ENCODE measurements at regions not wholly inside any gene's neighbourhood (a gene's known extent, or its start where the extent isn't known, plus 50 kb on each side); places are given as distances from the start of the nearest gene placed in this dataset.

- POLR2A ChIA-PET = no interaction called here
- Histone ChIP-seq H3K4me1 (ENCODE audit: insufficient read depth, low read length) (no peaks in the 10 kb centered on the region), H3K4me3 (ENCODE audit: low read length) (no peak overlapping the region), H3K36me3 (ENCODE audit: insufficient read depth, low read length) (no peaks in the 10 kb centered on the region), H3K27ac (ENCODE audit: low read depth in 1 of 2, low read length in 2 of 2) (no peak overlapping the region), H3K27me3 (ENCODE audit: control insufficient read depth in 1 of 2, insufficient read depth in 2 of 2, low read length in 2 of 2) (no peaks in the 10 kb centered on the region), H3K9me3 (ENCODE audit: control insufficient read depth in 1 of 2, insufficient read depth in 1 of 2, low read length in 2 of 2) (no peaks in the 10 kb centered on the region)
- no peaks in the 10 kb centered on the region for H3K36me3 Mint-ChIP-seq (ENCODE audit: low read depth)
- no peaks in the 10 kb centered on the region for H3K27me3 Mint-ChIP-seq
- H3K4me1 Mint-ChIP-seq (ENCODE audit: low read depth) = no peaks in the 10 kb centered on the region
- H3K27ac Mint-ChIP-seq = no peak overlapping the region
- no peak for DNase-seq
- no peak overlapping the region for H3K4me3 Mint-ChIP-seq
- intact Hi-C loops (cut with DNase I, micrococcal nuclease) = no loop called here
- CTCF ChIA-PET = no interaction called here
- no peak for ATAC-seq (ENCODE audit: poor library complexity)
- H3K9me3 Mint-ChIP-seq = no peaks in the 10 kb centered on the region
- TF ChIP-seq CTCF (IDR thresholded peaks at IDR 0.05) = no peak
Observed at GRCh38 chrX:94752434-94753169, 1078.6 kb downstream of the FAM133A start.

GRCh38 chrX:94758130-94758529 is 1084.1 kb downstream of the FAM133A start:
- H3K36me3 Mint-ChIP-seq (ENCODE audit: low read depth) = no peaks in the 10 kb centered on the region

GRCh38 chrX:94775640-94776039 is 1101.6 kb downstream of the FAM133A start:
- no peak for TF ChIP-seq CTCF (IDR thresholded peaks at IDR 0.05)
- no peaks in the 10 kb centered on the region for H3K9me3 ChIP-seq (ENCODE audit: control insufficient read depth in 1 of 2, insufficient read depth in 1 of 2, low read length in 2 of 2)
- Mint-ChIP-seq H3K4me3 (no peak overlapping the region), H3K36me3 (ENCODE audit: low read depth) (no peaks in the 10 kb centered on the region), H3K27ac (no peak overlapping the region), H3K27me3 (no peaks in the 10 kb centered on the region), H3K4me1 (ENCODE audit: low read depth) (no peaks in the 10 kb centered on the region), H3K9me3 (peaks cover 2% of the 10 kb centered on the region)
- no peak overlapping the region for H3K27ac ChIP-seq (ENCODE audit: low read depth in 1 of 2, low read length in 2 of 2)
- no peaks in the 10 kb centered on the region for H3K27me3 ChIP-seq (ENCODE audit: control insufficient read depth in 1 of 2, insufficient read depth in 2 of 2, low read length in 2 of 2)
- H3K36me3 ChIP-seq (ENCODE audit: insufficient read depth, low read length) = no peaks in the 10 kb centered on the region
- no peaks in the 10 kb centered on the region for H3K4me1 ChIP-seq (ENCODE audit: insufficient read depth, low read length)
- DNase-seq (no peak), ATAC-seq (ENCODE audit: poor library complexity) (no peak)
- ChIA-PET POLR2A (no interaction called here), CTCF (no interaction called here)
- intact Hi-C loops (cut with DNase I, micrococcal nuclease) = no loop called here
- H3K4me3 ChIP-seq (ENCODE audit: low read length) = no peak overlapping the region

More at GRCh38 chrX:94758130-94758529, 1084.1 kb downstream of the FAM133A start:
- H3K9me3 ChIP-seq (ENCODE audit: control insufficient read depth in 1 of 2, insufficient read depth in 1 of 2, low read length in 2 of 2) = no peaks in the 10 kb centered on the region
- intact Hi-C loops (cut with DNase I, micrococcal nuclease) = no loop called here
- H3K4me1 Mint-ChIP-seq (ENCODE audit: low read depth) = no peaks in the 10 kb centered on the region
- DNase-seq = no peak
- no peak overlapping the region for H3K27ac ChIP-seq (ENCODE audit: low read depth in 1 of 2, low read length in 2 of 2)
- no peak overlapping the region for H3K4me3 ChIP-seq (ENCODE audit: low read length)
- no peaks in the 10 kb centered on the region for H3K27me3 Mint-ChIP-seq
- CTCF ChIA-PET = no interaction called here
- no peaks in the 10 kb centered on the region for H3K36me3 ChIP-seq (ENCODE audit: insufficient read depth, low read length)
- no peak for TF ChIP-seq CTCF (IDR thresholded peaks at IDR 0.05)
- no peak overlapping the region for H3K27ac Mint-ChIP-seq
- POLR2A ChIA-PET = no interaction called here
- no peaks in the 10 kb centered on the region for H3K4me1 ChIP-seq (ENCODE audit: insufficient read depth, low read length)
- H3K27me3 ChIP-seq (ENCODE audit: control insufficient read depth in 1 of 2, insufficient read depth in 2 of 2, low read length in 2 of 2) = no peaks in the 10 kb centered on the region
- H3K9me3 Mint-ChIP-seq = no peaks in the 10 kb centered on the region
- no peak overlapping the region for H3K4me3 Mint-ChIP-seq
- ATAC-seq (ENCODE audit: poor library complexity) = no peak
